Globus pallidus (tissue), 1 donor: ENCODE measurements at regions not wholly inside any gene's neighbourhood (a gene's known extent, or its start where the extent isn't known, plus 50 kb on each side); places are given as distances from the start of the nearest gene placed in this dataset.

Source experiments
- DNase-seq: peaks from one replicate; pipeline ENCODE4 v3.0.0-alpha.2; 2015; ENCODE audit warnings: low spot score

GRCh38 chr15:35771746-35772442 is 225.9 kb upstream of the DPH6 start:
- DNase-seq = no peak

GRCh38 chr15:35774653-35775052 is 228.7 kb upstream of the DPH6 start:
- no peak for DNase-seq

- no peak for DNase-seq
Measured at GRCh38 chr15:35775471-35775870, 229.5 kb upstream of the DPH6 start.

- no peak for DNase-seq
Measured at GRCh38 chr15:35777061-35777460, 231.1 kb upstream of the DPH6 start.

GRCh38 chr15:35783203-35783602 is 237.2 kb upstream of the DPH6 start:
- no peak for DNase-seq

- no peak for DNase-seq
Measured at GRCh38 chr15:35784745-35785144, 238.8 kb upstream of the DPH6 start.

GRCh38 chr15:35810007-35810406 is 264.0 kb upstream of the DPH6 start:
- DNase-seq = no peak

- DNase-seq = no peak
Measured at GRCh38 chr15:35813573-35813972, 267.6 kb upstream of the DPH6 start.

GRCh38 chr15:35818846-35819245 is 272.9 kb upstream of the DPH6 start:
- DNase-seq = no peak

GRCh38 chr15:35822153-35822552 is 276.2 kb upstream of the DPH6 start:
- DNase-seq = no peak

- no peak for DNase-seq
Measured at GRCh38 chr15:35827141-35827540, 281.2 kb upstream of the DPH6 start.

GRCh38 chr15:35827911-35828310 is 281.9 kb upstream of the DPH6 start:
- DNase-seq = no peak

- no peak for DNase-seq
Measured at GRCh38 chr15:35833581-35833980, 287.6 kb upstream of the DPH6 start.

GRCh38 chr15:35834216-35834830 is 288.4 kb upstream of the DPH6 start:
- no peak for DNase-seq

GRCh38 chr15:35834866-35835265 is 288.9 kb upstream of the DPH6 start:
- DNase-seq = no peak

- DNase-seq = no peak
Measured at GRCh38 chr15:35838424-35839111, 292.6 kb upstream of the DPH6 start.

GRCh38 chr15:35842631-35843030 is 296.7 kb upstream of the DPH6 start:
- DNase-seq = no peak

- no peak for DNase-seq
Measured at GRCh38 chr15:35843498-35843897, 297.5 kb upstream of the DPH6 start.

GRCh38 chr15:35850284-35850683 is 304.3 kb upstream of the DPH6 start:
- peak; percentile 88 for DNase-seq

GRCh38 chr15:35851491-35851890 is 305.5 kb upstream of the DPH6 start:
- DNase-seq = no peak

GRCh38 chr15:35852818-35853624 is 307.1 kb upstream of the DPH6 start:
- no peak for DNase-seq

- DNase-seq = no peak
Measured at GRCh38 chr15:35854316-35854715, 308.4 kb upstream of the DPH6 start.
